ENCODE measurements at regions not wholly inside any gene's neighbourhood (a gene's known extent, or its start where the extent isn't known, plus 50 kb on each side); places are given as distances from the start of the nearest gene placed in this dataset.

DNA sequence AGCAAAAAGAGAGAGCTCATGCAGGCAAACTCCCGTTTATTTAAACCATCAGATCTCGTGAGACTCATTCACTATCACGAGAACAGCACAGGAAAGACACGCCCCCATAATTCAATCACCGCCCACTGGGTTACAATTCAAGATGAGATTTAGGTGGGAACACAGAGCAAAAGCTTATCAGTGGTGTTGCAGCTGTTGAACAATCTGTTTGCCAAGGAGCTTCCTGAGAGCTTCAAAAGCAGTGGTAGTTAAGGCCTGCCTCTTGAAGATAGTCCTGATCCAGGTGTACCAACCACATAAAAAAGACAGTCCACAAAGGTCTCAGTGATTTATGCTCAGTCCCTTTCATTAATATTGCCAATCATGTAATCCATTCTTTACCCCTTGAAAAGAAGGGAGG, 269.4 kb upstream of the IRAK1BP1 start:
- Histone ChIP-seq H3K4me3 (ENCODE audit: low read length) (no peak overlapping the region), H3K4me1 (ENCODE audit: insufficient read depth, low read length) (no peaks in the 10 kb centered on the region), H3K36me3 (ENCODE audit: insufficient read depth, low read length) (no peaks in the 10 kb centered on the region), H3K9me3 (ENCODE audit: control insufficient read depth in 1 of 2, insufficient read depth in 1 of 2, low read length in 2 of 2) (no peaks in the 10 kb centered on the region), H3K27me3 (ENCODE audit: control insufficient read depth in 1 of 2, insufficient read depth in 2 of 2, low read length in 2 of 2) (no peaks in the 10 kb centered on the region), H3K27ac (ENCODE audit: low read depth in 1 of 2, low read length in 2 of 2) (no peak overlapping the region)
- Mint-ChIP-seq H3K27ac (no peak overlapping the region), H3K36me3 (ENCODE audit: low read depth) (no peaks in the 10 kb centered on the region), H3K4me3 (no peak overlapping the region), H3K9me3 (peaks cover 2% of the 10 kb centered on the region), H3K4me1 (ENCODE audit: low read depth) (no peaks in the 10 kb centered on the region), H3K27me3 (no peaks in the 10 kb centered on the region)
- intact Hi-C loops (cut with DNase I, micrococcal nuclease): no loop called here
- TF ChIP-seq, protein P1, sequence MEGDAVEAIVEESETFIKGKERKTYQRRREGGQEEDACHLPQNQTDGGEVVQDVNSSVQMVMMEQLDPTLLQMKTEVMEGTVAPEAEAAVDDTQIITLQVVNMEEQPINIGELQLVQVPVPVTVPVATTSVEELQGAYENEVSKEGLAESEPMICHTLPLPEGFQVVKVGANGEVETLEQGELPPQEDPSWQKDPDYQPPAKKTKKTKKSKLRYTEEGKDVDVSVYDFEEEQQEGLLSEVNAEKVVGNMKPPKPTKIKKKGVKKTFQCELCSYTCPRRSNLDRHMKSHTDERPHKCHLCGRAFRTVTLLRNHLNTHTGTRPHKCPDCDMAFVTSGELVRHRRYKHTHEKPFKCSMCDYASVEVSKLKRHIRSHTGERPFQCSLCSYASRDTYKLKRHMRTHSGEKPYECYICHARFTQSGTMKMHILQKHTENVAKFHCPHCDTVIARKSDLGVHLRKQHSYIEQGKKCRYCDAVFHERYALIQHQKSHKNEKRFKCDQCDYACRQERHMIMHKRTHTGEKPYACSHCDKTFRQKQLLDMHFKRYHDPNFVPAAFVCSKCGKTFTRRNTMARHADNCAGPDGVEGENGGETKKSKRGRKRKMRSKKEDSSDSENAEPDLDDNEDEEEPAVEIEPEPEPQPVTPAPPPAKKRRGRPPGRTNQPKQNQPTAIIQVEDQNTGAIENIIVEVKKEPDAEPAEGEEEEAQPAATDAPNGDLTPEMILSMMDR (IDR thresholded peaks at IDR 0.05): no peak
- ATAC-seq (ENCODE audit: poor library complexity): no peak
- ChIA-PET CTCF (no interaction called here), POLR2A (no interaction called here)
- no peak for DNase-seq

- TF ChIP-seq, protein P1 (IDR thresholded peaks at IDR 0.05): no peak
- Mint-ChIP-seq H3K27ac (no peak overlapping the region), H3K4me1 (ENCODE audit: low read depth) (no peaks in the 10 kb centered on the region), H3K4me3 (no peak overlapping the region), H3K27me3 (no peaks in the 10 kb centered on the region), H3K9me3 (peaks cover 2% of the 10 kb centered on the region), H3K36me3 (ENCODE audit: low read depth) (no peaks in the 10 kb centered on the region)
- Histone ChIP-seq H3K4me1 (ENCODE audit: insufficient read depth, low read length) (no peaks in the 10 kb centered on the region), H3K27me3 (ENCODE audit: control insufficient read depth in 1 of 2, insufficient read depth in 2 of 2, low read length in 2 of 2) (no peaks in the 10 kb centered on the region), H3K4me3 (ENCODE audit: low read length) (no peak overlapping the region), H3K27ac (ENCODE audit: low read depth in 1 of 2, low read length in 2 of 2) (no peak overlapping the region), H3K36me3 (ENCODE audit: insufficient read depth, low read length) (no peaks in the 10 kb centered on the region), H3K9me3 (ENCODE audit: control insufficient read depth in 1 of 2, insufficient read depth in 1 of 2, low read length in 2 of 2) (no peaks in the 10 kb centered on the region)
- ChIA-PET CTCF (no interaction called here), POLR2A (no interaction called here)
- ATAC-seq (ENCODE audit: poor library complexity) (no peak), DNase-seq (no peak)
- intact Hi-C loops (cut with DNase I, micrococcal nuclease): no loop called here
Measured at GRCh38 chr6:78598966-78599365, 268.4 kb upstream of the IRAK1BP1 start.

- intact Hi-C loops (cut with DNase I, micrococcal nuclease): no loop called here
- Mint-ChIP-seq H3K4me3 (no peak overlapping the region), H3K9me3 (peaks cover 2% of the 10 kb centered on the region), H3K27ac (no peak overlapping the region), H3K4me1 (ENCODE audit: low read depth) (no peaks in the 10 kb centered on the region), H3K36me3 (ENCODE audit: low read depth) (no peaks in the 10 kb centered on the region), H3K27me3 (no peaks in the 10 kb centered on the region)
- TF ChIP-seq, protein P1 (IDR thresholded peaks at IDR 0.05): no peak
- H3K36me3 ChIP-seq (ENCODE audit: insufficient read depth, low read length): no peaks in the 10 kb centered on the region
- H3K27me3 ChIP-seq (ENCODE audit: control insufficient read depth in 1 of 2, insufficient read depth in 2 of 2, low read length in 2 of 2): no peaks in the 10 kb centered on the region
- ATAC-seq (ENCODE audit: poor library complexity) (no peak), DNase-seq (no peak)
- no peak overlapping the region for H3K4me3 ChIP-seq (ENCODE audit: low read length)
- POLR2A ChIA-PET: no interaction called here
- CTCF ChIA-PET: no interaction called here
- no peaks in the 10 kb centered on the region for H3K9me3 ChIP-seq (ENCODE audit: control insufficient read depth in 1 of 2, insufficient read depth in 1 of 2, low read length in 2 of 2)
- H3K4me1 ChIP-seq (ENCODE audit: insufficient read depth, low read length): no peaks in the 10 kb centered on the region
- no peak overlapping the region for H3K27ac ChIP-seq (ENCODE audit: low read depth in 1 of 2, low read length in 2 of 2)
Measured at GRCh38 chr6:78599526-78599925, 267.8 kb upstream of the IRAK1BP1 start.

Measured in CD4-positive, alpha-beta T cell (primary cell).